ENCODE measurements at regions not wholly inside any gene's neighbourhood (a gene's known extent, or its start where the extent isn't known, plus 50 kb on each side); places are given as distances from the start of the nearest gene placed in this dataset.

- no peak for DNase-seq
Observed at GRCh38 chr7:91644256-91644655, 236.2 kb downstream of the MTERF1 start.

- no peak for DNase-seq
Observed at GRCh38 chr7:91645542-91645941, 235.0 kb downstream of the MTERF1 start.

- DNase-seq, result peak; percentile 22
Observed at GRCh38 chr7:91651986-91652385, 228.5 kb downstream of the MTERF1 start.

- DNase-seq, result no peak
Observed at GRCh38 chr7:91653286-91653685, 227.2 kb downstream of the MTERF1 start.

GRCh38 chr7:91655656-91656055 is 224.8 kb downstream of the MTERF1 start:
- no peak for DNase-seq

- DNase-seq, result no peak
Observed at GRCh38 chr7:91656541-91657482, 223.7 kb downstream of the MTERF1 start.

GRCh38 chr7:91657483-91658071 is 222.9 kb downstream of the MTERF1 start:
- no peak for DNase-seq

- DNase-seq, result no peak
Observed at GRCh38 chr7:91659096-91659495, 221.4 kb downstream of the MTERF1 start.

- DNase-seq, result no peak
Observed at GRCh38 chr7:91660734-91661356, 219.7 kb downstream of the MTERF1 start.

GRCh38 chr7:91661727-91662126 is 218.8 kb downstream of the MTERF1 start:
- DNase-seq, result no peak

GRCh38 chr7:91668217-91668616 is 212.3 kb downstream of the MTERF1 start:
- no peak for DNase-seq

- no peak for DNase-seq
Observed at GRCh38 chr7:91671245-91671644, 209.3 kb downstream of the MTERF1 start.

GRCh38 chr7:91674470-91674869 is 206.0 kb downstream of the MTERF1 start:
- no peak for DNase-seq

GRCh38 chr7:91681718-91682117 is 198.8 kb downstream of the MTERF1 start:
- DNase-seq, result no peak

- DNase-seq, result peak; percentile 13
Observed at GRCh38 chr7:91683823-91684222, 196.7 kb downstream of the MTERF1 start.

- no peak for DNase-seq
Observed at GRCh38 chr7:91685544-91685943, 195.0 kb downstream of the MTERF1 start.

GRCh38 chr7:91690541-91691070 is 189.9 kb downstream of the MTERF1 start:
- DNase-seq, result no peak

- DNase-seq, result no peak
Observed at GRCh38 chr7:91691865-91692264, 188.6 kb downstream of the MTERF1 start.

GRCh38 chr7:91692800-91693199 is 187.7 kb downstream of the MTERF1 start:
- no peak for DNase-seq

- peak; percentile 48 for DNase-seq
Observed at GRCh38 chr7:91694351-91694841, 186.1 kb downstream of the MTERF1 start.

GRCh38 chr7:91710881-91711280 is 169.6 kb downstream of the MTERF1 start:
- DNase-seq, result peak; percentile 64

- DNase-seq, result peak; percentile 16
Observed at GRCh38 chr7:91713669-91714068, 166.8 kb downstream of the MTERF1 start.

Data from NCI-H2171 (cell line).